ENCODE measurements at regions not wholly inside any gene's neighbourhood (a gene's known extent, or its start where the extent isn't known, plus 50 kb on each side); places are given as distances from the start of the nearest gene placed in this dataset.

GRCh38 chr2:118177884-118178283, 89.6 kb downstream of the INSIG2 start:
- TF ChIP-seq CTCF (IDR thresholded peaks at IDR 0.05; ENCODE audit: low read depth, low read length, poor library complexity, severe bottlenecking) (no peak), EZH2phosphoT487 (IDR thresholded peaks at IDR 0.05; ENCODE audit: borderline replicate concordance, low read length) (no peak)

All from DOHH2 (cell line).